ENCODE measurements at regions not wholly inside any gene's neighbourhood (a gene's known extent, or its start where the extent isn't known, plus 50 kb on each side); places are given as distances from the start of the nearest gene placed in this dataset.

- Histone ChIP-seq H3F3A (ENCODE audit: low read depth) (no peaks in the 10 kb centered on the region), H3K4me1 (no peaks in the 10 kb centered on the region), H3K36me3 (no peaks in the 10 kb centered on the region), H2AFZ (replicated peaks) (no peak overlapping the region), H3K4me2 (no peak overlapping the region), H3K4me3 (no peak overlapping the region), H3K27ac (no peak overlapping the region), H3K27me3 (no peaks in the 10 kb centered on the region), H4K20me1 (ENCODE audit: low read depth) (no peaks in the 10 kb centered on the region), H3K9me3 (ENCODE audit: low read depth) (no peaks in the 10 kb centered on the region), H3K9ac (no peak overlapping the region), H3K79me2 (ENCODE audit: low read depth) (no peaks in the 10 kb centered on the region)
- H3K4me3 Mint-ChIP-seq, result no peak overlapping the region
- no peaks in the 10 kb centered on the region for H3K9me3 Mint-ChIP-seq
- TF ChIP-seq EZH2phosphoT487 (IDR thresholded peaks at IDR 0.05) (no peak), CTCF (IDR thresholded peaks at IDR 0.05) (peak; percentile 34)
- DNase-seq (ENCODE audit: low spot score), result no peak
- no peaks in the 10 kb centered on the region for H3K27me3 Mint-ChIP-seq (ENCODE audit: insufficient read depth, low read depth)
- no peaks in the 10 kb centered on the region for H3K36me3 Mint-ChIP-seq
- peaks cover 15% of the 10 kb centered on the region for H3K4me1 Mint-ChIP-seq
- H3K27ac Mint-ChIP-seq, result no peak overlapping the region
Observed at GRCh38 chr12:42792265-42792664, 202.7 kb upstream of the PRICKLE1 start.

GRCh38 chr12:42791399-42791798 lies 201.9 kb upstream of the PRICKLE1 start:
- H3K27me3 Mint-ChIP-seq (ENCODE audit: insufficient read depth, low read depth), result no peaks in the 10 kb centered on the region
- Histone ChIP-seq H4K20me1 (ENCODE audit: low read depth) (no peaks in the 10 kb centered on the region), H3K4me3 (no peak overlapping the region), H3K9me3 (ENCODE audit: low read depth) (no peaks in the 10 kb centered on the region), H3K4me2 (no peak overlapping the region), H3K27ac (no peak overlapping the region), H3K9ac (no peak overlapping the region), H3K79me2 (ENCODE audit: low read depth) (no peaks in the 10 kb centered on the region), H2AFZ (replicated peaks) (no peak overlapping the region), H3K27me3 (no peaks in the 10 kb centered on the region), H3K36me3 (no peaks in the 10 kb centered on the region), H3K4me1 (no peaks in the 10 kb centered on the region), H3F3A (ENCODE audit: low read depth) (no peaks in the 10 kb centered on the region)
- no peak for TF ChIP-seq CTCF (IDR thresholded peaks at IDR 0.05)
- TF ChIP-seq EZH2 (IDR thresholded peaks at IDR 0.05), result no peak
- TF ChIP-seq EZH2phosphoT487 (IDR thresholded peaks at IDR 0.05), result no peak
- no peak for DNase-seq (ENCODE audit: low spot score)
- H3K4me3 Mint-ChIP-seq, result no peak overlapping the region
- H3K4me1 Mint-ChIP-seq, result peaks cover 22% of the 10 kb centered on the region
- H3K27ac Mint-ChIP-seq, result no peak overlapping the region
- no peaks in the 10 kb centered on the region for H3K9me3 Mint-ChIP-seq
- H3K36me3 Mint-ChIP-seq, result no peaks in the 10 kb centered on the region

GRCh38 chr12:42790761-42791151 lies 201.2 kb upstream of the PRICKLE1 start:
- H3K9ac ChIP-seq, result no peak overlapping the region
- H3F3A ChIP-seq (ENCODE audit: low read depth), result no peaks in the 10 kb centered on the region
- no peak for DNase-seq (ENCODE audit: low spot score)

More at GRCh38 chr12:42790761-42791151, 201.2 kb upstream of the PRICKLE1 start:
- Mint-ChIP-seq H3K4me3 (no peak overlapping the region), H3K4me1 (peaks cover 25% of the 10 kb centered on the region), H3K36me3 (no peaks in the 10 kb centered on the region), H3K27me3 (ENCODE audit: insufficient read depth, low read depth) (no peaks in the 10 kb centered on the region), H3K27ac (no peak overlapping the region), H3K9me3 (no peaks in the 10 kb centered on the region)
- no peak overlapping the region for H2AFZ ChIP-seq (replicated peaks)
- no peak overlapping the region for H3K4me3 ChIP-seq
- no peaks in the 10 kb centered on the region for H3K36me3 ChIP-seq
- no peak overlapping the region for H3K4me2 ChIP-seq
- no peaks in the 10 kb centered on the region for H3K9me3 ChIP-seq (ENCODE audit: low read depth)
- TF ChIP-seq EZH2phosphoT487 (IDR thresholded peaks at IDR 0.05), result no peak
- TF ChIP-seq CTCF (IDR thresholded peaks at IDR 0.05), result no peak
- no peak for TF ChIP-seq EZH2 (IDR thresholded peaks at IDR 0.05)
- H3K27ac ChIP-seq, result no peak overlapping the region
- H3K4me1 ChIP-seq, result no peaks in the 10 kb centered on the region
- H4K20me1 ChIP-seq (ENCODE audit: low read depth), result no peaks in the 10 kb centered on the region
- H3K79me2 ChIP-seq (ENCODE audit: low read depth), result no peaks in the 10 kb centered on the region
- H3K27me3 ChIP-seq, result no peaks in the 10 kb centered on the region
